ENCODE measurements at regions not wholly inside any gene's neighbourhood (a gene's known extent, or its start where the extent isn't known, plus 50 kb on each side); places are given as distances from the start of the nearest gene placed in this dataset.

DNA sequence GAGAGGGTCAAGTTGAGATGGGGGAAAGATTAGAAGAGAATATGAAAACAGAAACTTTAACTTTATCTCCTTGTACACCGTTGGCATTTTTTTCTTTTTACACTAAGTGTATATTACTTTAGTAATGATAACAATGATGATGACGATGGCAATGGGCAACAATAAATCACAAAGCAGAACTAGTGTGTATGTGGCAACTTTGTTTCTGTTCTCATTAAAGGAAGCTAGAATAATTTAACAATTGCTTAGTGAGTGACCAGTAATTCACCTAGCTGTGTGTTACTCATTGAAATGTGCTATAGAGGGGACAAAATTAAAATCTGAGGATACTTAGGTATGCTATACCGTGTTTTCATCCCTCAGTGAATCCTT lies 318.5 kb upstream of the TBL1XR1 start:
- no peak for DNase-seq

- no peak for DNase-seq
Measured at GRCh38 chr3:177516158-177517011, 319.1 kb upstream of the TBL1XR1 start.

- DNase-seq: no peak
Measured at GRCh38 chr3:177517906-177518305, 320.6 kb upstream of the TBL1XR1 start.

DNA sequence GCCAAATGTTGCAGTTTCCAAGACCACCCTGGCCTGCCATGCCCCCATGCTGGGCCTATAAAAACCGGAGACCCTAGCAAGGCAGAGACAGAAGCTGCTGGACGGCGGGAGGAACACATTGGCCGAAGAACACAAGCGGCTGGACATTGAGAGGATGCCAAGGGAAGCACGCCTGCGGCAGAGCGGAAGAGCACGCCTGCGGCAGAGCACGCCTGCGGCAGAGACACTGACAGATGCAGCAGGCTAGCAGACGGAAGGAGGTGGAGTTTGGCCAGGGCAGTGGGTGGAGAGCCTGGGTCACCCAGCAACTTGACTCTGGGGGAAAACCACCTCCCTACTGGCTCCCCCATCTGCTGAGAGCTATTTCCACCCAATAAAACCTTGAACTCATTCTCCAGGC lies 322.3 kb upstream of the TBL1XR1 start:
- no peak for DNase-seq

- DNase-seq: no peak
Measured at GRCh38 chr3:177521305-177521704, 324.0 kb upstream of the TBL1XR1 start.

DNA sequence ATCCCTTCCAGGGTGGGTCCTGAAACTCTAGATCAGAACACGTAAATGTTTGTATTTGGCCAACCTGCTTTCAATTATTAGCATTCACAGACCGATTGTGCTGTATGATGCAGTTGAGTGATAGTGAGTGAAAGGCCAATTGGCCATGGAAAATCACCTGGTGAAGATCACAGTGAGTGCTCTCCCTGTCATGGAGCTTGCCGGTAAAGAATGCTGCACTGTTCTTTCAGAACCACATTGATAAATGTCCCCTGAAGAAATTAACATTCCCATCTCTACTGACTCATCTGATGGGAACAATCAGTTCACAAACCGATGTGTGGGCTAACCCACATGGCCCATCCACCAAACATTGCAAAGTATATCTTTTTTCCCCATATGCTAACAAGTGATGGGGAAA lies 324.8 kb upstream of the TBL1XR1 start:
- no peak for DNase-seq

- no peak for DNase-seq
Measured at GRCh38 chr3:177523067-177523675, 325.9 kb upstream of the TBL1XR1 start.

DNA sequence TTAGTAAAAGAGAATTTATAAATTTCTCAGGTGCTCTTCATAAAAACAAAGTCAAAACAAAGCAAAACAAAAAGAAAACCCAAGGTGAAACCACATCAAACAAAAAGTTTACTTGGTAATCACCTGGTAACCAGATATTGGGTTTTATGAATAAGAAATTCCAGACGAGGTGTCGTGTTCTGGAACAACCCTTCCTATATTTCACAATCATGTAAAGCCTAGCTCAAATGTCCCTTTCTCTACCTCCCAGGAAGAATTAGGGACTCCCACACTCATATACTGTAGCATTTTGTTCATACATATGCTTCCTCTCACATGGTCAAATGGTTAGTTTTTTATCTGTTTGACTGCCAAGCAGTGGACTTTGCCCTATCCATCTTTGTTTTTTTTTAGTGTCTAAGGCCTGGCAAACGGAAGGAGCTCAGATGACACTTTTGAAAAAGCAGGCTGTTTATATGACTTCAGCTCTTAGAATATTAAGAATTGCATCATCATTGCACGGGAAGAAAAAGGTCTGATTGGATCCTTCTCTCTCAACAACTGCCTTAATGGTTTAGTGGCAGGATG lies 326.7 kb upstream of the TBL1XR1 start:
- no peak for DNase-seq

- no peak for DNase-seq
Measured at GRCh38 chr3:177524742-177525141, 327.5 kb upstream of the TBL1XR1 start.

DNA sequence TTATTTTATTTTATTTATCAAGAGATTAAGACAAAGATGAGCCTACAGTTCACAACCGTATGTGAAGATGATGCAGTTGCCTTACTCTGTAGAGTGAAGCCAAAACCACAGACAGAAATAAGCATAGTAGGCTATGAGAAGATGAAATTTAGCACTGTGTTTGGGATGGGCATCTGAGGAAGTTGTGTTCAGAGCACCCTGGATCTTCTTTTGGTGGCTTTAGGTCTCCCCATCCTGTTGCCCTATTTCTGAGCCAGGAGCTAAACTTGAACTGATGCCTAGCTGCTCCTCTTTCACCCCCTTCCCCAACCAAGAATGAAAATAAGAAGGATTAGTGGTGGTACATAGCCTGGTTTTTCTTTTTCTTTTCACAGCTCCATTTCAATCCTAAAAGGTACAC lies 328.1 kb upstream of the TBL1XR1 start:
- DNase-seq: no peak

DNA sequence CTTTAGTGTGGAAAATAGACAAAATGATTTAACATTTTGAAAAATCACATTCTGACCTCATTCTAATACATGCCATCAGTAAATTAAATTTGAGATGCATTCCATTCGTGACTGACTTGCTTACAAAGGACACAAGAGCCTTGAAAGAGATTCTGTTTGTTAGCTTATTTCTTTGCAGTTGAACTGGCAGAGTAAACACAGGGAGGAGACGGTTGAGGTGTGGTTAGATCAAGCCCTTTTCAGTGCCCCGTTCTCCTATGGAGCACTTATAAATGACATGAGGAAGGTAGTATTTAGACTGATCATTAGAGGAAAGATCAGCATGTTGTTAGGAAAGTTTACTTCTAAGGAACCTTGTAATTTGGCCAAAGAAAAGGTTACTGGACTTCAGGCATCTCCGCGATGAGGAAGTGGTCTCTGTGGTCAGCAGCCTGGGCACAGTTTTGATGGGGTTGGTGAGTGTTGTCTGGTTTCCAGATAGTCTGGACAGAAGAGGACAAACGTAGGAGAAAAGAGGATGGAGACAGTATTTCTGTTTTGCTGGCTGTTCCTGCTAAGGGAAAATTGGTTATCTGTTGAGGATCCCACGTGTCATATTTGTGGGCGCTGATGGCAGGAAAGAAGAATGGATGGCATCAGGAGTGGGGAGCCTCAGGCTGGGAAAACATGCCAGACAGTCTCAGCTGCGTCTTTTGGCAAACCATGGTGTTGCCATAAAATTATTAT lies 328.9 kb upstream of the TBL1XR1 start:
- DNase-seq: no peak

GRCh38 chr3:177527182-177527581 lies 329.9 kb upstream of the TBL1XR1 start:
- DNase-seq: no peak

DNA sequence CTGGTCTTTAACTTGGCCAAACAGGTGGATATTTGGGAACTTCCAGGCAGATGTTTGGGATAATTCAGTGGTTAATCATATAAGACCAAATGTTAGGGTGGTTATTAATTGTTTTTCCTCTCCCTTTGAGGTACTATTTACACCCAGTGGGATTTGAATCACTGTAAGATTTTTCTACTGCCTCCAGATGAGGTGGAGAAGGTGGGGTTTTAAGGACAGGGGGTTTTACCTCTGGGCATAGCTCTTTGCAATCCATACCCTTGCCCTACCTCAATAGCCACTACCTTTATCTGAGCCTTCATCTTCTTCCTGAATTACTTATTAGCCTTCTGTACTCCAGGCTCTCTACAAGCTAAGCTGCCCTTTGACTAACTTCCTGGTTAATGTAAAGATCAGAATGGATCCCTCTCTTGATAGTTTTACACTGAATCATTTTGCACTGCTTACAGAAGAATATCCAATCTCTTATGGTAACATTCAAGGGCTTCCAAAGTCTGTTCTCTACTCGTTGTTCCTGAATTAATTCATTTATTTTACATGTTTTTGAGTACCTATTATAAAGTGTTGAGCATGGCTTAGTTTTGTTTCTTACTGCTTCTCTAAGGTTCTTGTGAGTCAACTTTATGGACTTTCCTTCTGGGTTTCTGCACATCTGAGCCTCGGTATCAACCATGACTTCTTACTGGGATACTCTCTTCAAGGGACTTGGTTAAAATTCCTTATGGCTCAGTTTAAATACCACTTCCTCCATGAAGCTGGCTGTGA lies 331.2 kb upstream of the TBL1XR1 start:
- no peak for DNase-seq

DNA sequence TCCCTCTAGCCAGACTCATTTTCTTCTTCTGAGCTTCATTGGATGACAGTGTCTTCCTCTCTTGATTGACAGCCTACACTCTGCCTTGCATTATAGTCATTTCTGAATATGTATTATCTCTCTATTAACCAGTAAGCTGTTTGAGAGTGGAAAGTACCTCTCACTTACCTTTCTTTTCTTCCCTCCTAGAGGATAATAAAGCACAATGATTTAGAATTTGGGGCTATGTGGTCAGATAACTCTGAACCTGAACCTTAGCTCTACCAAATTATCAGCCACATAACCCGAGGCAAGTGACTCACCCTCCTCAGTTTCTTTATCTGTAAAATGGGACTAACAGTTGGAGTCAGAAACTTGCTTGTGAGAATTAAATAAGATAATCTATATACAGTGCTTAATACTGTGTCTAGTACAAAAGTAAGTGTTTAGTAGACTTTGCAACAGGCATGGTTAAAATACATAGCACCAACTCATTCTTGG lies 331.8 kb upstream of the TBL1XR1 start:
- peak; percentile 16 for DNase-seq

- DNase-seq: no peak
Measured at GRCh38 chr3:177529716-177530335, 332.5 kb upstream of the TBL1XR1 start.

GRCh38 chr3:177530908-177531307 lies 333.6 kb upstream of the TBL1XR1 start:
- DNase-seq: no peak

- no peak for DNase-seq
Measured at GRCh38 chr3:177536873-177537272, 339.6 kb upstream of the TBL1XR1 start.

GRCh38 chr3:177537612-177538011 lies 340.3 kb upstream of the TBL1XR1 start:
- DNase-seq: no peak

DNA sequence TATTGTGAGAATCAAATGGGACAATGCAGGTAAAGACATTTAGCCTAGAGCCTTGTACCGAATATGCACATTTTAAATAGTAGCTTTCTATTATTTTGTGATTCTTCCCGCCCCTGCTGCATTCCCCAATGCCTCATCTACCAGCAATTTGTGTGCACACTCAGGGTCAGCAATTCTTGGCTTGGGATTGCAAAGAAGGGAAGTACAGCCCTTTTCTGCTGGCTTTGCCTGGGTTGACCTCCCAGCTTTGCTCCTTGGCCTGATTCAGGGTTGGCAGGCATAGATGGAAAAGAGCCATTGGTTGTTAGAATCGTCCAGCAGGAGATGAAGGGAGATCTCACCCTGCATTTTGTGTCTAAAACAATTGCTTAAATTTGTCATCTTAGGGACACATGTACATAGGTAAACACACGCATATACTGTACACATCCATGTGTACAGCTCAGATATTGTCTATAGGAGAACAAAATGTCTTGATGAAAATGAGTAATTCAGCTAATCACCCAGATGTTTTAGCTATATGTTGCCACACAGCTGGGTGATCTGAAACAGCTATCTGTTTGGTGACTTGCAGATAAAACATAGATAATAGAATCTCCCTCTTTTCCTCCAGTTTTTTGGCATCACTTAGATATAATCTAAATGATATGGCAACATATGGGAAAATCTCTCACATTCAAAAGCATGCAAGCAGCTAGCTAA lies 340.9 kb upstream of the TBL1XR1 start:
- DNase-seq: no peak

- DNase-seq: peak; percentile 48
Measured at GRCh38 chr3:177538750-177539730, 341.8 kb upstream of the TBL1XR1 start.
